WTC11 (cell line): ENCODE measurements at regions not wholly inside any gene's neighbourhood (a gene's known extent, or its start where the extent isn't known, plus 50 kb on each side); places are given as distances from the start of the nearest gene placed in this dataset.

Source experiments
- ATAC-seq: fragments of 200-7000 bp; cut with Tn5 transposase; 2 replicates; pipeline ENCODE4 v1.10.0; 2021; ENCODE audit warnings: mild to moderate bottlenecking, moderate library complexity
- CTCF ChIA-PET: fragments of 300-600 bp; sonication (Branson Sonifier 250); formaldehyde crosslinking; loops from one replicate; lab custom pipeline; 2021; ENCODE audit warnings: antibody characterized with exemption; lab: Charles Lee
- POLR2A ChIA-PET: fragments of 350-600 bp; sonication (Branson Sonifier 250); formaldehyde crosslinking; loops from one replicate; lab custom pipeline; 2021; ENCODE audit warnings: antibody characterized with exemption; lab: Charles Lee
- DNase-seq: peaks from one replicate; pipeline ENCODE4 v3.0.0; 2021; ENCODE audit warnings: low spot score
- H3K27ac Mint-ChIP-seq: 2 replicates; pipeline ENCODE4 v1.8.0; 2021; ENCODE audit warnings: mixed read lengths
- H3K27me3 Mint-ChIP-seq: 2 replicates; pipeline ENCODE4 v1.8.0; 2021; ENCODE audit warnings: low read depth, mild to moderate bottlenecking, moderate library complexity, mixed read lengths
- H3K36me3 Mint-ChIP-seq: 2 replicates; pipeline ENCODE4 v1.8.0; 2021; ENCODE audit warnings: mixed read lengths
- H3K4me1 Mint-ChIP-seq: 2 replicates; pipeline ENCODE4 v1.8.0; 2022; ENCODE audit warnings: mixed read lengths
- H3K4me3 Mint-ChIP-seq: 2 replicates; pipeline ENCODE4 v1.8.0; 2021; ENCODE audit warnings: mild to moderate bottlenecking, moderate library complexity, mixed read lengths
- H3K9me3 Mint-ChIP-seq: 2 replicates; pipeline ENCODE4 v1.8.0; 2021; ENCODE audit warnings: mixed read lengths
- CREM ChIP-seq: sonication (generic); formaldehyde crosslinking; IDR thresholded peaks from 2 replicates; pipeline ENCODE4 v1.8.1; 2022; ENCODE audit warnings: mild to moderate bottlenecking, missing genetic modification reagents, moderate library complexity
- E2F1 ChIP-seq: sonication (generic); formaldehyde crosslinking; IDR thresholded peaks from 2 replicates; pipeline ENCODE4 v1.8.0; 2022; ENCODE audit warnings: mild to moderate bottlenecking, missing genetic modification reagents
- ERG ChIP-seq: fragments of 250-450 bp; sonication (Bioruptor Pico); IDR thresholded peaks from 2 replicates; pipeline ENCODE4 v1.8.0; 2021; ENCODE audit warnings: mild to moderate bottlenecking
- GTF2I ChIP-seq: fragments of 250-450 bp; sonication (Bioruptor Pico); conservative IDR thresholded peaks from 2 replicates; pipeline ENCODE4 v1.4.0; 2021; ENCODE audit warnings: mild to moderate bottlenecking
- HMGA2 ChIP-seq: fragments of 250-450 bp; sonication (Bioruptor Pico); IDR thresholded peaks from 2 replicates; pipeline ENCODE4 v1.4.0; 2021; ENCODE audit warnings: mild to moderate bottlenecking, moderate library complexity
- IRF2 ChIP-seq: sonication (generic); formaldehyde crosslinking; IDR thresholded peaks from 2 replicates; pipeline ENCODE4 v1.8.0; 2022; ENCODE audit warnings: low read depth, missing genetic modification reagents, borderline replicate concordance
- JAZF1 ChIP-seq: fragments of 250-450 bp; sonication (Bioruptor Pico); IDR thresholded peaks from 2 replicates; pipeline ENCODE4 v1.9.0; 2021; ENCODE audit warnings: moderate library complexity, mild to moderate bottlenecking, inconsistent platforms
- JUN ChIP-seq: sonication (generic); formaldehyde crosslinking; IDR thresholded peaks from 2 replicates; pipeline ENCODE4 v1.8.0; 2023; ENCODE audit warnings: mild to moderate bottlenecking, missing genetic modification reagents
- MLX ChIP-seq: sonication (generic); formaldehyde crosslinking; IDR thresholded peaks from 2 replicates; pipeline ENCODE4 v1.8.1; 2023; ENCODE audit warnings: mild to moderate bottlenecking, missing genetic modification reagents, moderate library complexity
- MXD4 ChIP-seq: fragments of 250-450 bp; sonication (Bioruptor Pico); IDR thresholded peaks from 2 replicates; pipeline ENCODE4 v1.8.0; 2021; ENCODE audit warnings: mild to moderate bottlenecking, moderate library complexity, borderline replicate concordance
- MYBL2 ChIP-seq: sonication (generic); formaldehyde crosslinking; IDR thresholded peaks from 2 replicates; pipeline ENCODE4 v1.8.1; 2023; ENCODE audit warnings: mild to moderate bottlenecking, moderate library complexity, missing genetic modification reagents
- NR2C2 ChIP-seq: sonication (generic); formaldehyde crosslinking; IDR thresholded peaks from 2 replicates; pipeline ENCODE4 v1.8.0; 2022; ENCODE audit warnings: mild to moderate bottlenecking, missing genetic modification reagents
- SMAD4 ChIP-seq: sonication (generic); formaldehyde crosslinking; IDR thresholded peaks from 2 replicates; pipeline ENCODE4 v1.8.0; 2022; ENCODE audit warnings: mild to moderate bottlenecking, missing genetic modification reagents
- SOX15 ChIP-seq: fragments of 250-450 bp; sonication (Bioruptor Pico); IDR thresholded peaks from 2 replicates; pipeline ENCODE4 v1.9.0; 2021; ENCODE audit warnings: mild to moderate bottlenecking
- STAT6 ChIP-seq: sonication (generic); formaldehyde crosslinking; conservative IDR thresholded peaks from 2 replicates; pipeline ENCODE4 v1.8.1; 2023; ENCODE audit warnings: mild to moderate bottlenecking, low read depth, missing genetic modification reagents, moderate library complexity
- ZNF263 ChIP-seq: sonication (generic); formaldehyde crosslinking; IDR thresholded peaks from 2 replicates; pipeline ENCODE4 v1.8.1; 2022; ENCODE audit warnings: low read depth, mild to moderate bottlenecking, moderate library complexity, missing genetic modification reagents
- ZSCAN18 ChIP-seq: fragments of 250-450 bp; sonication (Bioruptor Pico); IDR thresholded peaks from 2 replicates; pipeline ENCODE4 v2.1.2; 2022; ENCODE audit warnings: mild to moderate bottlenecking, moderate library complexity

- ChIA-PET CTCF (no interaction called here), POLR2A (no interaction called here)
- DNase-seq, result no peak
- Mint-ChIP-seq H3K27ac (no peak overlapping the region), H3K9me3 (peaks cover 12% of the 10 kb centered on the region), H3K36me3 (no peaks in the 10 kb centered on the region), H3K4me1 (peaks cover 16% of the 10 kb centered on the region), H3K4me3 (no peak overlapping the region), H3K27me3 (peaks cover 45% of the 10 kb centered on the region)
- no peak for TF ChIP-seq ZSCAN18
- TF ChIP-seq MYBL2 (CRISPR knock-in tag), result no peak
- no peak for TF ChIP-seq GTF2I (CRISPR knock-in tag)
- no peak for TF ChIP-seq HMGA2 (CRISPR knock-in tag)
- no peak for TF ChIP-seq E2F1 (CRISPR knock-in tag)
- no peak for TF ChIP-seq NR2C2 (CRISPR knock-in tag)
- TF ChIP-seq SMAD4 (CRISPR knock-in tag), result no peak
- TF ChIP-seq MLX, result no peak
- TF ChIP-seq JUN (CRISPR knock-in tag), result no peak
- no peak for TF ChIP-seq MXD4 (CRISPR knock-in tag)
- TF ChIP-seq SOX15 (CRISPR knock-in tag), result no peak
- TF ChIP-seq CREM (CRISPR knock-in tag), result no peak
- TF ChIP-seq JAZF1 (CRISPR knock-in tag), result no peak
- no peak for TF ChIP-seq ZNF263 (CRISPR knock-in tag)
- TF ChIP-seq IRF2 (CRISPR knock-in tag), result no peak
- TF ChIP-seq STAT6, result no peak
- ATAC-seq, result no peak
Observed at GRCh38 chr16:54597222-54597621, 310.6 kb upstream of the IRX3 start.

- ChIA-PET CTCF (no interaction called here), POLR2A (interaction anchor here (1.1 kb wide), 1 partner anchor 10 kb away, joined by 3 read pairs; no protein-coding TSS in a partner anchor)
- DNase-seq (no peak), ATAC-seq (no peak)
- H3K27ac Mint-ChIP-seq, result no peak overlapping the region
- H3K4me1 Mint-ChIP-seq, result peaks cover 32% of the 10 kb centered on the region
- H3K36me3 Mint-ChIP-seq, result no peaks in the 10 kb centered on the region
- peaks cover 9% of the 10 kb centered on the region for H3K9me3 Mint-ChIP-seq
- no peak for TF ChIP-seq ERG (CRISPR knock-in tag)
- no peak for TF ChIP-seq MXD4 (CRISPR knock-in tag)
- H3K27me3 Mint-ChIP-seq, result peaks cover 47% of the 10 kb centered on the region
- H3K4me3 Mint-ChIP-seq, result no peak overlapping the region
Observed at GRCh38 chr16:54595621-54596020, 309.0 kb upstream of the IRX3 start.
